ENCODE measurements at regions not wholly inside any gene's neighbourhood (a gene's known extent, or its start where the extent isn't known, plus 50 kb on each side); places are given as distances from the start of the nearest gene placed in this dataset.

- TF ChIP-seq YY1 (IDR thresholded peaks at IDR 0.05; ENCODE audit: insufficient read depth, insufficient read length) (no peak), SUZ12 (IDR thresholded peaks at IDR 0.05; ENCODE audit: extremely low read depth, insufficient read depth, insufficient read length) (no peak), ZNF274 (IDR thresholded peaks at IDR 0.05; ENCODE audit: low read depth, low read length) (no peak)
Measured at GRCh38 chr2:16335947-16336346, 329.7 kb downstream of the CYRIA start.
